ENCODE measurements at regions not wholly inside any gene's neighbourhood (a gene's known extent, or its start where the extent isn't known, plus 50 kb on each side); places are given as distances from the start of the nearest gene placed in this dataset.
"Not testable (repeated sequence)": the region's sequence is repeated elsewhere in the genome, so short reads cannot be mapped to it uniquely, and the experiment has no call there.

DNA sequence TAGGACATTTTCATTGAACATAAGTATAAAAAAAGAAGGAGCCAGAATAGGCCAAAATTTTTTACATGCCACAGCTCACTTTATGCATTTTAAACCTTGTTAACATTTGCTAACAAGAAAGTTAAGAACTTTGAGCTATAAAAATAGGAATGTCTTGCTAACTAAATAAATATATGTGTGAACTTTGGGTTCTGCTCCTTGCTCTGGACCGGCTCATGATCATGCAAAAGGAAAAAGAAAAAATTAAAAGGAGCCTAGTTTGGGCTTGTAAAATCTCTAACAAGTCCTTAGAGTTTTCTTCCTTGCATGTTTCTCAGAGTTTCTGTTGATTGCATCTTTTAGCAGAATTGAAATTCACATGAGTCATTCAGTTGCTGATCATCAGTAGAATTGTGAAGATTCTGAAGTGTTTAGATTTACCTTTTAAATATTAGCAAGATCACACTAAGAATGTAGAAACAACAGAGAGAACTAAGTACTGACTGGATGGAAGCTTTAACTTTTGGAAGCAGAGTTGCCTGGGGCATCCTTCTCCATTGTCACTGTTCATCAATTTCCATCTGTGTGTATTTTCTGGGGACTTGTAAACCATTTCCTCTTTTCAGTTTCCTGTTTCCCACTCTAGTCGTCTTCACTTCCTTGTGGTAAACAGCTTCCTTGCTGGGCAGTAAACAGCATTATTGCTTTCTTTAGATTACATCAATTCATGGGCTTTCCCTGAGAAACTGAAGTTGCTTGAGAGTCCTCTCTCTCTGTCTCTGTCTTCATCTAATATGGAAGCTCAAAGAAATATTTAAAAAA lies 458.4 kb upstream of the BTBD3 start:
- in situ Hi-C loops (cut with MboI; ENCODE audit: low sequenced_read_pairs) = no loop called here

GRCh38 chr20:11467436-11467835 lies 450.3 kb upstream of the BTBD3 start:
- in situ Hi-C loops (cut with MboI; ENCODE audit: low sequenced_read_pairs) = no loop called here

GRCh38 chr20:11468880-11469279 lies 448.8 kb upstream of the BTBD3 start:
- in situ Hi-C loops (cut with MboI; ENCODE audit: low sequenced_read_pairs) = no loop called here

DNA sequence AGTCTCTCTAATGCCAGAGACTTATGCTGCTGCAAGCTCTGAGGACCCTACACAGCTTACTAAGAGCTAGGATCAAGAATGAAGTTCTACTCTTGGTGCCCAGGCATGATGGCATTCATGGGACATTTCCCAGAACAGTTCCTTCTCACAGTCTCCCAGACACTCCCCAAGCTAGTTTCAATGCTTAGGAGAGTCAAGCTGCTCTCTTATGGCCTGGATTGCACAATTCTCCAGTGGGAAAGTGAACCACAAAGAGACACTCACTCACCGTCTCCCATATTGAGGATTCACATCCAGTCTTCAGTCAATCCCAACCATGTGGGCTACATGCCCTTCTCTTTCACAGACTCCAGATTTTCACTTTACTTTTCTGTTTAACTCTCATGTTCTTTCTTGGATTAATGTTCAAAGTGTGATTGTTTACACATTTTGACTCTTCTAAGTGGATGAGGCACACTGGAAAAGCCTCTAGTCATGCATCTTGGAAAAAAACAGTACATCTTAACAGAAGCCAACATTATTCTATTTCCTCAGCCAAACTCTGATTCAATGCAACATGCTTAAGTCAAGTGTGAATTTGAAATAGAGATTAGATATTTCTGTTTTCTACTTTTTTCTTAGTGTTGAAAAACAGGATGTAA lies 447.8 kb upstream of the BTBD3 start:
- in situ Hi-C loops (cut with MboI; ENCODE audit: low sequenced_read_pairs) = no loop called here

DNA sequence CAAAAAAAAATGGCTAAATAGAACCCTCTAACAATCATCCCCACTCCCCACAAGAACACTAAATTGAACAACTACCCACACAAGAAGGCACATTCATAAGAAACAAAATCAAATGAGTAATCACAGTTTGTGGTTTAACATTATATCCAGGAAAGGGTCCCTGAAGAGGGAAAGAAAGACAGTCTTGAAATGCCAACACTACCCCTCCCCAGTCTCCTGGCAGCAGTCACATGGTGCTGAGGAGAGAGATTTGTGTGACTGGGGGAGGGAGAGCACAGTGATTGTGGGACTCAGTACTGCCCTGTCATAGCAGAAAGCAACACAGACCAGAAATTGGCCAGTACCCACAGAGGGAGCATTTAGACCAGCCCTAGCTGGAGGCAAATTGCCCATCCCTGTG lies 443.7 kb upstream of the BTBD3 start:
- in situ Hi-C loops (cut with MboI; ENCODE audit: low sequenced_read_pairs) = no loop called here

DNA sequence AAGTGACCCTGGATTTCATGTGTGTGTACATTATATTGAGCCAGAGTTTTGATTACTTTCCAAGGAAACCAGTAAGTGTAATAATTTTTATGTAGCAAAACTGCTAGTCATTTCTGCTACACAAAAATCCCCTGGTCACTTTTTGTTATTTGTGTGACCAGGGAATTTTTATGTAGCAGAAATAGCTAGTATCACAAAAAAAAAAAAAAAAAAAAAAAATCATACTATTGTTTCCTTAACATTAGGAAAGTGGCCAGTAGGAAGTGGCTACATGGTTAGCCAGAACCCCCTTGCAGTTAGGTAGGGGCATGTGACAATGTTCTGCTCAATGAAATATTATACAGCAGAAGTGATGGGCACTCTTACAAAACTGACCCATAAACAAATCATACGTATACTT lies 434.0 kb upstream of the BTBD3 start:
- in situ Hi-C loops (cut with MboI; ENCODE audit: low sequenced_read_pairs) = no loop called here

GRCh38 chr20:11484479-11484878 lies 433.2 kb upstream of the BTBD3 start:
- in situ Hi-C loops (cut with MboI; ENCODE audit: low sequenced_read_pairs) = no loop called here

GRCh38 chr20:11492386-11492785 lies 425.3 kb upstream of the BTBD3 start:
- in situ Hi-C loops (cut with MboI; ENCODE audit: low sequenced_read_pairs) = no loop called here

- in situ Hi-C loops (cut with MboI; ENCODE audit: low sequenced_read_pairs) = no loop called here
Measured at GRCh38 chr20:11492846-11493245, 424.8 kb upstream of the BTBD3 start.

DNA sequence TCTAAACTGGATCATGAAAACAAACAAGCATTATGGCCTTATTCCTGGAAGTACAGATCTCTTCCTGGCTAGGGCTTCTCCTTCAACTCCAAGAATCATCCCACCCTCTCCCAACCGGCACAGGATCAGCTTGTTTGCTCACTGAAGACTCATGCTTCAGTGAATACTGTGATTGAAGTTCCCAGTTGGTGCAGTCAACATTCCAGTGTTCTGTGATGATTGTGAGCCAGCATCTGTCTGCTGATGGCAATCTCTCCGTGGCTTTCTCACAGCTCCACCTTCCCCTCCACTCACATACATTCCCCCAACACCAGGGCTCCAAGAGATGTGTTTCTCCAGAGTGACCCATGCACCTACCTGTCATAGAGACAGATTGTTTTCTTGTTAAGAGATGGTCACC lies 421.3 kb upstream of the BTBD3 start:
- in situ Hi-C loops (cut with MboI; ENCODE audit: low sequenced_read_pairs) = no loop called here

DNA sequence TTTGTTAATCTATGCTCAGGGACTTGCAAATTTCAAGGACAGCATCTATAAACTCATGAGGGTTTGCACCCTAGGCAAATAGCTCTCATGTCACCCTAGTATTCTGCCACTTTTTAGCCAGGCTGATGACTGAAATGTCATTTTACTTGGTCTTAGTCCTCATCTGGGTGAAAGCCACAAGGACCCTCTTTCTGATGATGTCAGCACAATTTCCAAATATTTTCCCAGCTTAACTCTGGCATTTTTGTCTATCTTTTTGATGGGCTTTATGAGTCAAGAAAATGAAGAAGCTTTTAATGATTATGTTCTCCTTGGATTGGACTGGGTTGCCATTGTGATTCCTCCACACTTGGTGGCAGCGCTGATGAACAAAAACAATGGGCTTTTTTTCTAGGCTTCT lies 420.1 kb upstream of the BTBD3 start:
- in situ Hi-C loops (cut with MboI; ENCODE audit: low sequenced_read_pairs) = no loop called here

DNA sequence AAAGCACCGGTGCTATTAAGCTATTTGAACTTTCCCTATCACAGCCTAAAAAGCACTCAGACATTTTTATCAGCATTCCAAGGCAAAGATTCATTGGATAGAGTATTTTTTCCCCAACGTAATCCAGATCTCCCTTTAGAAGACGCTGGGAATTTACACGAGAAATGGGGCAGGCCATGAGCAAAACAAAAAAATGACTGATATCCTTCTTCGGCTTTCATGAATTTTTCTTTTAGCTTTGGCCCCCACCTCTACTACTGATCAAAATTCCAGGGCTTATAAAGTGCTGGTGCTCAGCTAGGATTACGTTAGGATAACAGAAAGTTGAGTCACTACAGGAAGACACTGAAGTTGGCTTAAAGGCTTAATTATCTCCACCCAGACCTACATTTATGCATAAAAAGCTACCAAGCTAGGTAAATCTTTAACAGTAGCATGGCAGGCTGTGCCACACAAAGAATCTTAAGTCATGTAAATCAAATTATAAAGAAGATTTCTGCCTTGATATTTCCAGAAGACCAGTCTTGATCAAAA lies 418.5 kb upstream of the BTBD3 start:
- in situ Hi-C loops (cut with MboI; ENCODE audit: low sequenced_read_pairs) = no loop called here

DNA sequence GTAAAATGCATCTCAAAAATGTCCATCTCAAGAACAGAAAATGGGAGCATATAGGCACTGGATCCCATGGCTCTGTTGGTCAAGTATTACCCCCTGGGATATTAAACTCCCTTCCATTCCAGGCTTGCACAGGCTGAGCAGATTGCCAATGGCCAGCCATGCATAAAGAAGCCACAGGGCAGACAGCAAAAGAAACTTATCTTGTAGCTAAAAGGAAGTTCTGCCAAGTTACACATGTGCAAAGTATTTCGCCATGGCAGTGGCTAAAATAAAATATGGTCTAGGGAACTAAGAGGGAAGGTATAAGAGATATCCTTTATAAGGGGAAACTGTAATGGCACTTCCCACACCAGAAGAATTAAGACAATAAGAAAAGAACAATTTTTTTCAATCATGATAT lies 415.6 kb upstream of the BTBD3 start:
- in situ Hi-C loops (cut with MboI; ENCODE audit: low sequenced_read_pairs) = no loop called here

GRCh38 chr20:11502671-11503070 lies 415.0 kb upstream of the BTBD3 start:
- in situ Hi-C loops (cut with MboI; ENCODE audit: low sequenced_read_pairs) = no loop called here

DNA sequence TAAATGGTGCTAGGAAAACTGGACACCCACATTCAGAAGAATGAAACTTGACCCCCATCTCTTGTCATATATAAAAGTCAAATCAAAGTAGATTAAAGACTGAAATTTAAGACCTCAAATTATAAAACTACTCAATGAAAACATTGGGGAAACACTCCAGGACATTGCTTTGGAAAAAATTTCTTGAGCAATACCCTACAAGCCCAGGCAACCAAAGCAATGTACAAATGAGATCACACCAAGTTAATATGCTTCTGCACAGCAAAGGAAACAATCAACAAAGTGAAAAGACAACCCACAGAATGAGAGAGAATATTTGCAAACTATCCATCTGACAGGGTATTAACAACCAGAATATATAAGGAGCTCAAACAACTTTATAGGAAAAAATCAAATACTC lies 407.9 kb upstream of the BTBD3 start:
- in situ Hi-C loops (cut with MboI; ENCODE audit: low sequenced_read_pairs) = no loop called here

DNA sequence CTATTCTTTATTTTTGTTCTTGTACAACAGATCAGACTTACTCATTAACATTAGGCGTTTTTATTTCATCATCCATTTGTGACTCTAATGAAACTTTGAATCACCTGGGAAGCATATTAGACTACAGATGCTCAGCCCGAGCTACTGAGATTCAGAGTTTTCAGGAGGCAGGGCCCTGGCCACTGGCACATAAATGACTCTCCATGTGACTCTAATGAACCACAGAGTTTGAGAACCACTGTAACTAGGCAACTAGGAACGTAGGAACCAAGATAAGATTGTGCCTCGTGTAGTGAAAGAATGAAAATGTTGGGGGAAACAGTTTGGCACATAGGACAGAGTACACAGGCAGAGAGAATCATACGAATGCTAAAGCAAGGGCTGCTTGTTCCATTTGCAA lies 405.9 kb upstream of the BTBD3 start:
- in situ Hi-C loops (cut with MboI; ENCODE audit: low sequenced_read_pairs) = no loop called here

DNA sequence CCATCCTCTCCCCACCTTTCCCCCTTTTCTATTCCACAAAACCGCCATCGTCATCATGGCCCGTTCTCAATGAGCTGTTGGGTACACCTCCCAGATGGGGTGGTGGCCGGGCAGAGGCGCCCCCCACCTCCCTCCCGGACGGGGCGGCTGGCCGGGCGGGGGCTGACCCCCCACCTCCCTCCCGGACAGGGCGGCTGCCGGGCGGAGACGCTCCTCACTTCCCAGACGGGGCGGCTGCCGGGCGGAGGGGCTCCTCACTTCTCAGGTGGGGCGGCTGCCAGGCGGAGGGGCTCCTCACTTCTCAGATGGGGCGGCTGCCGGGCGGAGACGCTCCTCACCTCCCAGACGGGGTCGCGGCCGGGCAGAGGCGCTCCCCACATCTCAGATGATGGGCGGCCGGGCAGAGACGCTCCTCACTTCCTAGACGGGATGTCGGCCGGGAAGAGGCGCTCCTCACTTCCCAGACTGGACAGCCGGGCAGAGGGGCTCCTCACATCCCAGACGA lies 404.4 kb upstream of the BTBD3 start:
- in situ Hi-C loops (cut with MboI; ENCODE audit: low sequenced_read_pairs) = not testable (repeated sequence)

DNA sequence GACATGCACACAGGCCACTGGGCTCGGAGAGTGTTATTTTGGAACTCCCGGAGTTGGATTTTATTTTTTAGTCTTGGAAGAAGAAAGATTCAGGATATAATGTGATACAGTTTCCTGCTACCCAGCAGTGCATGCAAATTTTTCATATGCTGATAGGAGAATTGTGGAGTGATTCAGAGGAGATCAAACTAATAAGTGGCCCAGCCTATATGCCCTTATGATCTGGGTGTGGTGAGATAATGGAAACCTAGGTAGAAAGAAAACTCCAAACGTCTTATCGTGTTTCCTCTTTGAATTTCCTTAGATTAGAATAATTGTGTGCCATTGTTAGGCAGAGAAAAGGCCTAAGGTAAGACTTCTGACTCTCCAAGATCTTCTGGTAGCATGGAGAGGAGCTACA lies 401.2 kb upstream of the BTBD3 start:
- in situ Hi-C loops (cut with MboI; ENCODE audit: low sequenced_read_pairs) = no loop called here

DNA sequence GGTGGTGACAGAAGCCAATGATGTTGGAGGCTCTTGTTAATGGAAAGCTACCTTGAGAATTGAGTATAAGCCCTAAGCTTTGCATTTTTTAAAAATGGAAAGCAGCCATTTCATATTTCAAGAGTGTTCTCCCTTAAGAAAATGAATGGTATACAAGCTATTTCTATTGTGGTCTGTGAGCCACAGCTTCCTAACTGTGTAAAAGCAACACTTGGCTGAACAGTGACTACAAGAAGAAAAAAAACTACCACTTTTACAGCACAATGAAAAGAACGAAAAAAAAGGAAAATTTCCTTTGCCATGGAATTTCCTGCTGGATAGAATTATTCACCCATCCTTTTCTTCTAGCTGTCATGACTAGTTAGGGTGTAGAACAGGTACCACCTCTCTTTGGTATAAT lies 397.1 kb upstream of the BTBD3 start:
- in situ Hi-C loops (cut with MboI; ENCODE audit: low sequenced_read_pairs) = no loop called here

- in situ Hi-C loops (cut with MboI; ENCODE audit: low sequenced_read_pairs) = no loop called here
Measured at GRCh38 chr20:11521476-11522365, 396.0 kb upstream of the BTBD3 start.

- in situ Hi-C loops (cut with MboI; ENCODE audit: low sequenced_read_pairs) = no loop called here
Measured at GRCh38 chr20:11522366-11522741, 395.3 kb upstream of the BTBD3 start.

Data from HL-60/S4 treated with phorbol 12-myristate 13-acetate at 8.2 ng/mL for 4 days and 3 days (cell line).